ENCODE measurements at regions not wholly inside any gene's neighbourhood (a gene's known extent, or its start where the extent isn't known, plus 50 kb on each side); places are given as distances from the start of the nearest gene placed in this dataset.

DNA sequence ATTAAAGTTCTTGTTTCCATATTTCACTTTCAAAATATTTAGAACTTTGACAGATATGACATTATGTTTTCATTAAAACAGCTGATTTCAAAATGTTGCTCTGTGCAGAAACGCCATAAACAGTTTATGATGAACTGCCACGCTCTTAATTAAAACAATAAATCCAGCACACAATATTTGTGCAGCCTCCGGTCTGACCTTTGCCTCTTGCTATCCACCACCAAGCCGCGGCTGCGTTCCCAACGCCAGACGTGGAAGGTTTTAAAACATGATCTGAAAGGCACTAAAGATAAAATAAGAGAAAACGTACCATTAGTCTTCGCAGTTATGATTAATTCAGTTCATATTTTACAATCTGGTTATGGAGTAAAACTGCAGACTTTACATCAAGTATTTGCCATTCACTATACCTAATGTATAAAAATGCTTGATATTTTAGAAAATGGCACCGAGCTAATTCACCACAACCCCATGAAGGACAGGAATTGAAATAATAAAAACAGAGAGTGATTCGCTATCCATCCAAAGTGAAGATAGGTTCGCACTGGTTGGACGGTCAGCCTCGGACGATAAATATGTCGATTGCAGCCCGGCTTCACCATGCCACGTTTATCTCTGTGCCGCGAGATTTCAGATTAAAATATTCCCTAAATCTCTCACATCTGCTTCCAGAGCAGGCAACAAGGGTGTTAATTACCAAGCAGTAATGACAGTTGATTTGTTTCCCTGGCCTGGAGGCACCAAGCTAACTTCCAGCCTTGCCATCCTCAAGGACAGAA lies 103.3 kb upstream of the ZNF507 start:
- Histone ChIP-seq H3K27me3 (ENCODE audit: control insufficient read depth, insufficient read depth, low read length) (no peaks in the 10 kb centered on the region), H3K4me3 (ENCODE audit: low read depth, low read length) (no peak overlapping the region), H3K27ac (ENCODE audit: low read depth, low read length) (no peak overlapping the region), H3K4me1 (ENCODE audit: control insufficient read depth, insufficient read depth, low read length) (no peaks in the 10 kb centered on the region), H3K36me3 (ENCODE audit: control insufficient read depth, insufficient read depth, low read length) (no peaks in the 10 kb centered on the region), H3K9me3 (ENCODE audit: control insufficient read depth, insufficient read depth, low read length) (no peaks in the 10 kb centered on the region)
- WGBS (ENCODE audit: insufficient coverage) = 88% methylated on average over 9 of the region's 21 CpGs
- peak in 1 of 6 donors; percentile 72 for DNase-seq (ENCODE audit: low read depth in 4 of 6, low spot score in 6 of 6)

DNA sequence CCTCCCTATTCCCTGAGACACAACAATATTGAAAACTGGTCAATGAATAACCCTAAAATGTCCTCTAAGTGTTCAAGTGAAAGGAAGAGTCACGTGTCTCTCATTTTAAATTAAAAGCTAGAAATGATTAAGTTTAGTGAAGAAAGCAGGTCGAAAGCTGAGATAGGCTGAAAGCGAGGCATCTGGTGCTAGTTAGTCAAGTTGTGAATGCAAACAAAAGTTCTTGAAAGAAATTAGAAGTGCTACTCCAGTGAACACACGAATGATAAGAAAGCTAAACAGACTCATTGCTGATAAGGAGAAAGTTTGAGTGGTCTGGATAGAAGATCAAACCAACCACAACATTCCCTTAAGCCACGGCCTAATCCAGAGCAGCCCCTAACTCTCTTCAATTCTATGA lies 99.4 kb upstream of the ZNF507 start:
- whole genome bisulfite sequencing (ENCODE audit: insufficient coverage) = 83% methylated on average over 2 of the region's 5 CpGs

DNA sequence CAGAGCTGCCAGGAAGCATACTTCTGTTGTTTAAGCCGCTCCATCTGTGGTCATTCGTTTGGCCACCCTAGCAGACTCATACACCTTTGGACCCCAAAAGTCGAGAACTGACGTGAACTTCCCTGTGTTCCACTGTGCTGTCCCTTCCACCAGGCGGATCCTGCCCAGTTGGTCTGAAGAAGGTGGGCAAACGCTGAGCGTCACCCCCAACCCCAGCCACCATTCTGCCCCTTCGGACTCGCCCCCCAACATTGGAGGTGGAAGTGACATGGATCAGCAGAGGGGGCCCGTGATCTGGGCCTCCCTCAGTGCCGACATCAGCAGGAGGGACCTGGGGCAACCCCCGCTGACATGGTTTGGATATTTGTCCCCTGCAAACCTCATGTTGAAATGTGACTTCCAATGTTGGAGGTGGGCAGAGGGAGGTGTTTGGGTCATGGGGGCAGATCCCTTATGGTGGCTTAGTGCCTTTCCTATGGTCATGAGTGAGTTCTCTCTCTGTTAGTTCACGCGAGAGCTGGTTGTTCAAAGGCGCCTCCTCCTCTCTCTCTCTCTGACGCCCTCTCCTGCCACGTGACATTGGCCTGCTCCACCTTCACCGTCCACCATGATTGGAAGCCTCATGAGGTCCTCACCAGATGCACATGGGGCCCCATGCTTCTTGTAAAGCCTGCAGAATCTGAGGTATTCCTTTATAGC lies 93.6 kb upstream of the ZNF507 start:
- H3K4me1 ChIP-seq (ENCODE audit: control insufficient read depth, insufficient read depth, low read length) = no peaks in the 10 kb centered on the region
- H3K36me3 ChIP-seq (ENCODE audit: control insufficient read depth, insufficient read depth, low read length) = no peaks in the 10 kb centered on the region
- no peak for DNase-seq (ENCODE audit: low read depth in 4 of 6, low spot score in 6 of 6)
- H3K27me3 ChIP-seq (ENCODE audit: control insufficient read depth, insufficient read depth, low read length) = no peaks in the 10 kb centered on the region
- H3K4me3 ChIP-seq (ENCODE audit: low read depth, low read length) = no peak overlapping the region
- WGBS (ENCODE audit: insufficient coverage) = 91% methylated on average over 18 of the region's 18 CpGs
- H3K27ac ChIP-seq (ENCODE audit: low read depth, low read length) = no peak overlapping the region
- no peaks in the 10 kb centered on the region for H3K9me3 ChIP-seq (ENCODE audit: control insufficient read depth, insufficient read depth, low read length)

More for the DNA sequence above, 99.4 kb upstream of the ZNF507 start:
- Histone ChIP-seq H3K36me3 (ENCODE audit: control insufficient read depth, insufficient read depth, low read length) (no peaks in the 10 kb centered on the region), H3K9me3 (ENCODE audit: control insufficient read depth, insufficient read depth, low read length) (no peaks in the 10 kb centered on the region), H3K27me3 (ENCODE audit: control insufficient read depth, insufficient read depth, low read length) (no peaks in the 10 kb centered on the region), H3K4me3 (ENCODE audit: low read depth, low read length) (no peak overlapping the region), H3K27ac (ENCODE audit: low read depth, low read length) (no peak overlapping the region), H3K4me1 (ENCODE audit: control insufficient read depth, insufficient read depth, low read length) (no peaks in the 10 kb centered on the region)
- no peak for DNase-seq (ENCODE audit: low read depth in 4 of 6, low spot score in 6 of 6)

DNA sequence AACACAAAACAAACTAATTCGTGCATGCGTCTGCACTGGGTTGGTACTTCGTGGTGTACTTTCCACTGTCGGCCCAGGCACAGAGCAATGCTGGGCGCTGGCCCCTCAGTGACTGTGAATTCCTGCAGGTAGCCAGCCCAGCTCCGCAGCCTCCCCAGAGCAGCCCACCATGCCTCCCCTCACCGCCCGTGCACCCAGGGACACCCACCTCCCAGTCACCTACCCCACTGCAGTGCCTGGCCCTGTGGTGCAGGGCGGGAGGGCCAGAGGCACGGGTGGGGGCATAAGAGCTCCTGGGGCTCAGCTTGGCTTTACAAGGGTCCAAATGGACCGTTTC lies 93.1 kb upstream of the ZNF507 start:
- Histone ChIP-seq H3K4me1 (ENCODE audit: control insufficient read depth, insufficient read depth, low read length) (no peaks in the 10 kb centered on the region), H3K4me3 (ENCODE audit: low read depth, low read length) (no peak overlapping the region), H3K27me3 (ENCODE audit: control insufficient read depth, insufficient read depth, low read length) (no peaks in the 10 kb centered on the region), H3K27ac (ENCODE audit: low read depth, low read length) (no peak overlapping the region), H3K9me3 (ENCODE audit: control insufficient read depth, insufficient read depth, low read length) (no peaks in the 10 kb centered on the region), H3K36me3 (ENCODE audit: control insufficient read depth, insufficient read depth, low read length) (no peaks in the 10 kb centered on the region)
- WGBS (ENCODE audit: insufficient coverage) = 93% methylated on average over 8 of the region's 11 CpGs
- DNase-seq (ENCODE audit: low read depth in 4 of 6, low spot score in 6 of 6) = no peak

DNA sequence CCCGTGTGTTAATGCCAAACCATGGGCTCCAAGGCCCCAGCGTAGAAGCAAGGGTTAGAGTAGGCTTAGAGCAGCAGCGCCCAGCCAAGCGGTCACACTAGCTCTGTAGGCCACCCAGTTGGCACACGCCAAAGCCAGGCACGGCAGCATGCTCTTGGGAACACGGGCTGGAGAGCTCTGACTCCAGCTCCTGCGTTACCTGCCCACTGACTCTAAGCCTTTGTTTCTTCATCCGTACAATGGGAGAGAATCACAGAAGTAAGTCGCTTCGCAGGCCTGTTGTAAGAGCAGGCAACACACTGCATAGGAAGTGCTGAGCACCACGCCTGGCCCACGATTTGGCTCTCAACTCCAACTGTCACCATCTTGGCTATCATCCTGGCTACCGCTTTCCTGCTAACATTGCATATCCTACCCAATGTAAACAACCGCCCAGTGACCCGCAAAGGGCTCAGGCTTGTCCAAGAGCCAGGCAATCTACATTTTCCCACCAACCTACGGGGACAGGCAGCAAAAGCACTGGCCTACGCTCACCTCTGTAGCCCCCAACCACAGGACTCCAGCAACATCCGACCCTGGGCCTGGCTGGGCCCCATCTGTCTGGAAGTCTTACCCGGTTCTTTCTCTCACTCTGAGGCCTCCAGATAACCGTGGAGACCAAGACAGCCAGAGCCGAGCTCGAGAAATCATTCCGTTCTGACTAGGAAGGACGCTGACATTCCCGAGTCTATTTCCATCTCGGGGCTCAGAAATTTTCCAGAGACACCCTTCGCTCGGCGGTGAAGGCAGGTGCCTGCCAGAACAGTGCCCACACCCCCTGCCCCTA lies 91.5 kb upstream of the ZNF507 start:
- DNase-seq (ENCODE audit: low read depth in 4 of 6, low spot score in 6 of 6) = peak in 1 of 6 donors; percentile 54
- 89% methylated on average over 30 of the region's 30 CpGs for WGBS (ENCODE audit: insufficient coverage)
- H3K4me1 ChIP-seq (ENCODE audit: control insufficient read depth, insufficient read depth, low read length) = no peaks in the 10 kb centered on the region
- H3K36me3 ChIP-seq (ENCODE audit: control insufficient read depth, insufficient read depth, low read length) = no peaks in the 10 kb centered on the region
- H3K9me3 ChIP-seq (ENCODE audit: control insufficient read depth, insufficient read depth, low read length) = no peaks in the 10 kb centered on the region
- H3K4me3 ChIP-seq (ENCODE audit: low read depth, low read length) = no peak overlapping the region
- no peaks in the 10 kb centered on the region for H3K27me3 ChIP-seq (ENCODE audit: control insufficient read depth, insufficient read depth, low read length)
- no peak overlapping the region for H3K27ac ChIP-seq (ENCODE audit: low read depth, low read length)

DNA sequence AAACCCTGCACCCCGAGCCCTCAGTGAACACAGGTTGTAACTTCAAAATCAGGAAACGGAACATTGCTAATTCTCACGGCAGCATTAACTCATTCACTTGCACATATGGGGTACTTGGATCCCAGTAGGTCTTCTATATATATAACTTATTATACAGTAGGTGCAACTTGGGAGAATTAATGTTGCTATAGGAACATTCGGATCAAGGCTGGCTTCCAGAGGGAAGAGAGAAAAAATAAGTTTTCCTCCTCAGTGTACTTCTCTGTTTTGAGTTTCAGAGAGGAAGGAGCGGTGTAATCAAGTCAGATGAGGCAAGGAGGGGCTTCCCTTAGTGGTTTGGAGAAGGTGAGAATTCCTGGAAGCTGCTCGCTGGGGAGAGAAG lies 90.9 kb upstream of the ZNF507 start:
- Histone ChIP-seq H3K9me3 (ENCODE audit: control insufficient read depth, insufficient read depth, low read length) (no peaks in the 10 kb centered on the region), H3K27ac (ENCODE audit: low read depth, low read length) (no peak overlapping the region), H3K27me3 (ENCODE audit: control insufficient read depth, insufficient read depth, low read length) (no peaks in the 10 kb centered on the region), H3K4me1 (ENCODE audit: control insufficient read depth, insufficient read depth, low read length) (no peaks in the 10 kb centered on the region), H3K36me3 (ENCODE audit: control insufficient read depth, insufficient read depth, low read length) (no peaks in the 10 kb centered on the region), H3K4me3 (ENCODE audit: low read depth, low read length) (no peak overlapping the region)
- WGBS (ENCODE audit: insufficient coverage) = 80% methylated on average over 1 of the region's 6 CpGs
- DNase-seq (ENCODE audit: low read depth in 4 of 6, low spot score in 6 of 6) = peak in 1 of 6 donors; percentile 71

DNA sequence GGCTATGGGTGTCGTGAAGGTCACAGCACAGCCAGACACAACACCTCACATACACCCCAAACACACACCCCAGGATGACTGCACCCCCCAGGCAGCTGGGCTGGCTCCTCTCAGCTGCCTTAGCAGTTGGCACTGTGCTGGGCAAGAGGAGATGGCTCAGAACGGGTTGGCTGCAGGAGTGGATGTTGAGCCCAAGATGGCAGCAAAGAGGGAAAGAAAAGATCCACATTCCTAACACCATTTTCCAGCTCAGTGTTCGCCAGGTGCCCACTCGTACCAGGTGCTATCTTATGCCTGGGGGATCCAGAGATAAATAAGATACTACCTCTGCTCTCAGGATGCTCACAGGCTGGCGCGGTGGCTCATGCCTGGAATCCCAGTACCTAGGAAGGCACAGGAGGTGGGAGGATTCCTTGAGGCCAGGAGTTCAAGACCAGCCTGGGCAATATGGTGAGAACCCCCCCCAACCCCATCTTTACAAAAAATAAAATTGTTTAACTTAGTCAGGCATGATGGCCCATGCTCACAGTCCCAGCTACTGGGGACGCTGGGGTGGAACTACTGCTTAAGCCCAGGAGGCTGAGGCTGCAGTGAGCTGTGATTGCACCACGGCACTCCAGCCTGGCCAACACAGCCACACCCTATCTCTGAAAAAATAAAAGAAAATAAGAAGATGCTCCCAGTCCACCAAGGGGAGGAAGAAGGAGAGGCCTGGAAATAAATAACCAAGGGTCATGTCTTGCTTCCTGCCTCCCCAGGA lies 89.7 kb upstream of the ZNF507 start:
- peak in 1 of 6 donors; percentile 57 for DNase-seq (ENCODE audit: low read depth in 4 of 6, low spot score in 6 of 6)
- 100% methylated on average over 1 of the region's 8 CpGs for WGBS (ENCODE audit: insufficient coverage)
- H3K27ac ChIP-seq (ENCODE audit: low read depth, low read length) = no peak overlapping the region
- no peaks in the 10 kb centered on the region for H3K27me3 ChIP-seq (ENCODE audit: control insufficient read depth, insufficient read depth, low read length)
- H3K4me3 ChIP-seq (ENCODE audit: low read depth, low read length) = no peak overlapping the region
- H3K36me3 ChIP-seq (ENCODE audit: control insufficient read depth, insufficient read depth, low read length) = no peaks in the 10 kb centered on the region
- no peaks in the 10 kb centered on the region for H3K9me3 ChIP-seq (ENCODE audit: control insufficient read depth, insufficient read depth, low read length)
- H3K4me1 ChIP-seq (ENCODE audit: control insufficient read depth, insufficient read depth, low read length) = no peaks in the 10 kb centered on the region

DNA sequence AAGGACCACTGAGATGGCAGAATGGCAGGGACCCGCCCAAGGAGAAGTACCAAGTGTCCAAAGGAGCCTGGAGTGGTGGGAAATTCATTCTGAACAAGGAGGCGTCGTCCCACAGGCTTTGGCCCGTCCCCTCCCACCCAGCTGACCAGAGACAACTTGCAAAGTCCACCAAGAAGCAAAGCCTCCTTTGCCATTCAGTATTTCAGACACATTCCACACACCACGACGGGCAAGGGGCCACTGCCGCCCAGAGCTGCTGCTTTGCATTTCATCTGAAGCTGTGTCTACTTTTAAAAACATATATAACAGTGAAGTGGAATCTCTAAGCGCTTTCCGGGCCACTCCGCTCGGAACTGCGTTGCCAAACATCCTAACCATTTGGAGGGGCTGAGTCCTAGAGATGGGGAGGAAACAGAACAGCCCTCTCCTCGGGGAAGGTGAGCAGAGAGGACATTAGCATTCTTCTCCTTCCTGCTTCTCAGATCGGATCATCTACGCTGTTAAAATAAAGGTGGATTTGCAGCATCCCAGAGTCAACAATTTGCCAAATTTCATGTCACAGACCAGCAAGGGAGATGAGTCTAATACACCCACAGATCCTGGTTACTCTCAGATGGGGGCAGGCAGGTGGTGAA lies 89.0 kb upstream of the ZNF507 start:
- Histone ChIP-seq H3K27me3 (ENCODE audit: control insufficient read depth, insufficient read depth, low read length) (no peaks in the 10 kb centered on the region), H3K36me3 (ENCODE audit: control insufficient read depth, insufficient read depth, low read length) (no peaks in the 10 kb centered on the region), H3K9me3 (ENCODE audit: control insufficient read depth, insufficient read depth, low read length) (no peaks in the 10 kb centered on the region), H3K4me3 (ENCODE audit: low read depth, low read length) (no peak overlapping the region), H3K27ac (ENCODE audit: low read depth, low read length) (no peak overlapping the region), H3K4me1 (ENCODE audit: control insufficient read depth, insufficient read depth, low read length) (no peaks in the 10 kb centered on the region)
- 78% methylated on average over 10 of the region's 15 CpGs for WGBS (ENCODE audit: insufficient coverage)
- no peak for DNase-seq (ENCODE audit: low read depth in 4 of 6, low spot score in 6 of 6)

Data from spinal cord (tissue), 9 donors.